GM23338 (cell line): ENCODE measurements at regions not wholly inside any gene's neighbourhood (a gene's known extent, or its start where the extent isn't known, plus 50 kb on each side); places are given as distances from the start of the nearest gene placed in this dataset.

Experiments
- ATAC-seq: fragments of 200-7000 bp; cut with Tn5 transposase; 3 replicates; pipeline ENCODE4 v1.9.1; 2020
- DNase-seq: peaks from one replicate; pipeline ENCODE4 v3.0.0-alpha.2; 2015; ENCODE audit warnings: low spot score
- H2AFZ ChIP-seq: fragments of 200-600 bp; sonication (generic); 2 replicates; pipeline ENCODE4 v1.8.0; 2016; ENCODE audit warnings: antibody characterized with exemption, mild to moderate bottlenecking, moderate library complexity
- H3F3A ChIP-seq: fragments of 200-600 bp; sonication (generic); replicated peaks from 2 replicates; pipeline ENCODE4 v1.8.0; 2017; ENCODE audit warnings: antibody characterized with exemption, mixed run types, low read depth
- H3K27ac ChIP-seq: fragments of 200-600 bp; sonication (generic); 2 replicates; pipeline ENCODE4 v1.6.1; 2016; ENCODE audit warnings: low read depth
- H3K27me3 ChIP-seq: fragments of 200-600 bp; sonication (generic); 2 replicates; pipeline ENCODE4 v1.8.0; 2016; ENCODE audit warnings: mild to moderate bottlenecking, mixed run types, moderate library complexity; ENCODE audit not compliant: insufficient read depth
- H3K36me3 ChIP-seq: fragments of 200-600 bp; sonication (generic); 2 replicates; pipeline ENCODE4 v1.8.0; 2016; ENCODE audit warnings: mild to moderate bottlenecking; ENCODE audit not compliant: insufficient read depth
- H3K4me1 ChIP-seq: fragments of 200-600 bp; sonication (generic); 2 replicates; pipeline ENCODE4 v1.8.0; 2016; ENCODE audit warnings: mild to moderate bottlenecking, moderate library complexity; ENCODE audit not compliant: insufficient read depth
- H3K4me2 ChIP-seq: fragments of 200-600 bp; sonication (generic); 2 replicates; pipeline ENCODE4 v1.7.1; 2017; ENCODE audit warnings: mixed run types
- H3K4me3 ChIP-seq: fragments of 200-600 bp; sonication (generic); 2 replicates; pipeline ENCODE4 v1.6.1; 2016; ENCODE audit warnings: mixed run types
- H3K79me2 ChIP-seq: fragments of 200-600 bp; sonication (generic); replicated peaks from 2 replicates; pipeline ENCODE4 v1.8.0; 2017; ENCODE audit warnings: mild to moderate bottlenecking; ENCODE audit not compliant: insufficient read depth
- H3K9me2 ChIP-seq: fragments of 200-600 bp; sonication (generic); 2 replicates; pipeline ENCODE4 v1.8.0; 2017; ENCODE audit not compliant: insufficient read depth
- H4K20me1 ChIP-seq: fragments of 200-600 bp; sonication (generic); replicated peaks from 2 replicates; pipeline ENCODE4 v1.8.0; 2017; ENCODE audit warnings: mild to moderate bottlenecking; ENCODE audit not compliant: insufficient read depth
- H3K27ac Mint-ChIP-seq: 2 replicates; pipeline ENCODE4 v1.8.0; 2020; ENCODE audit warnings: inconsistent platforms, mild to moderate bottlenecking, moderate library complexity, mixed read lengths
- H3K27me3 Mint-ChIP-seq: 3 replicates; pipeline ENCODE4 v1.8.0; 2022; ENCODE audit warnings: low read depth, mild to moderate bottlenecking, moderate library complexity, mixed read lengths, inconsistent platforms; ENCODE audit not compliant: insufficient read depth, poor library complexity
- H3K36me3 Mint-ChIP-seq: 3 replicates; pipeline ENCODE4 v1.8.0; 2021; ENCODE audit warnings: low read depth, mild to moderate bottlenecking, inconsistent platforms, moderate library complexity, mixed read lengths
- H3K4me1 Mint-ChIP-seq: 3 replicates; pipeline ENCODE4 v1.8.0; 2020; ENCODE audit warnings: mild to moderate bottlenecking, inconsistent platforms, mixed read lengths
- H3K4me3 Mint-ChIP-seq: 3 replicates; pipeline ENCODE4 v1.8.0; 2021; ENCODE audit warnings: moderate library complexity, mild to moderate bottlenecking, inconsistent platforms, mixed read lengths
- H3K9me3 Mint-ChIP-seq: 3 replicates; pipeline ENCODE4 v1.8.0; 2020; ENCODE audit warnings: moderate library complexity, mild to moderate bottlenecking, inconsistent platforms, mixed read lengths
- CREB1 ChIP-seq: fragments of 250-450 bp; sonication (Bioruptor Pico); IDR thresholded peaks from 2 replicates; pipeline ENCODE4 v1.5.0; 2020; ENCODE audit warnings: low read depth, mild to moderate bottlenecking, moderate library complexity
- CTCF ChIP-seq, 2 experiments: fragments of 200-600 bp in 1 of 2; sonication (generic) in 1 of 2; conservative IDR thresholded peaks; 2 replicates each; pipeline versions ENCODE4 v1.5.1 to v1.6.1; 2016 to 2017; ENCODE audit warnings: antibody characterized with exemption in 2 of 2, low read depth in 2 of 2, mild to moderate bottlenecking in 2 of 2, moderate library complexity in 1 of 2
- ETS1 ChIP-seq: IDR thresholded peaks from 2 replicates; pipeline ENCODE4 v1.6.1; 2016; ENCODE audit warnings: antibody characterized with exemption
- EZH2 ChIP-seq: fragments of 200-600 bp; sonication (generic); IDR thresholded peaks from one replicate; pipeline ENCODE4 v1.8.0; 2017; ENCODE audit warnings: antibody characterized with exemption, mild to moderate bottlenecking, low read depth; ENCODE audit not compliant: unreplicated experiment
- EZH2phosphoT487 ChIP-seq: fragments of 200-600 bp; sonication (generic); IDR thresholded peaks from one replicate; pipeline ENCODE4 v1.8.1; 2018; ENCODE audit warnings: antibody characterized with exemption; ENCODE audit not compliant: unreplicated experiment
- JUNB ChIP-seq: IDR thresholded peaks from one replicate; pipeline ENCODE4 v1.6.1; 2016; ENCODE audit warnings: antibody characterized with exemption; ENCODE audit not compliant: unreplicated experiment
- NANOG ChIP-seq: IDR thresholded peaks from 2 replicates; pipeline ENCODE4 v1.6.1; 2016; ENCODE audit warnings: antibody characterized with exemption, borderline replicate concordance
- POLR2AphosphoS5 ChIP-seq: IDR thresholded peaks from 2 replicates; pipeline ENCODE4 v1.6.1; 2016; ENCODE audit warnings: antibody characterized with exemption, low read depth
- REST ChIP-seq: IDR thresholded peaks from one replicate; pipeline ENCODE4 v1.6.1; 2018; ENCODE audit warnings: antibody characterized with exemption; ENCODE audit not compliant: unreplicated experiment
- STAT1 ChIP-seq: IDR thresholded peaks from one replicate; pipeline ENCODE4 v1.6.1; 2016; ENCODE audit warnings: antibody characterized with exemption; ENCODE audit not compliant: unreplicated experiment
- ZNF114 ChIP-seq: fragments of 250-450 bp; sonication (Bioruptor Pico); IDR thresholded peaks from 2 replicates; pipeline ENCODE4 v1.5.0; 2020; ENCODE audit warnings: mild to moderate bottlenecking, moderate library complexity
- ZNF331 ChIP-seq: fragments of 250-450 bp; sonication (Bioruptor Pico); IDR thresholded peaks from 2 replicates; pipeline ENCODE4 v1.5.0; 2020; ENCODE audit warnings: low read depth, mild to moderate bottlenecking, moderate library complexity
- ZNF462 ChIP-seq: fragments of 250-450 bp; sonication (Bioruptor Pico); IDR thresholded peaks from 2 replicates; pipeline ENCODE4 v1.5.0; 2020; ENCODE audit warnings: mild to moderate bottlenecking, moderate library complexity

GRCh38 chr13:55073000-55073399 is 2044.4 kb downstream of the OLFM4 start:
- Histone ChIP-seq H3K4me2 (no peak overlapping the region), H4K20me1 (no peaks in the 10 kb centered on the region), H3K4me1 (no peaks in the 10 kb centered on the region), H3K79me2 (no peaks in the 10 kb centered on the region), H3K9me2 (no peaks in the 10 kb centered on the region), H3K4me3 (no peak overlapping the region), H3F3A (no peaks in the 10 kb centered on the region), H3K27ac (no peak overlapping the region), H3K27me3 (no peaks in the 10 kb centered on the region), H2AFZ (0 out of 2 replicates have a peak overlapping the region, but pooled peaks have one; percentile 25), H3K36me3 (no peaks in the 10 kb centered on the region)
- TF ChIP-seq POLR2AphosphoS5 (no peak), ZNF114 (CRISPR knock-in tag) (no peak), NANOG (no peak), EZH2phosphoT487 (no peak), CTCF (conservative IDR thresholded peaks at IDR 0.05; ENCODE audit: low read depth in 2 of 2) (no peak), STAT1 (no peak), EZH2 (no peak), CREB1 (CRISPR knock-in tag) (no peak), ZNF462 (CRISPR knock-in tag) (no peak), JUNB (no peak), REST (no peak), ZNF331 (CRISPR knock-in tag) (no peak), ETS1 (no peak)
- Mint-ChIP-seq H3K36me3 (no peaks in the 10 kb centered on the region; the same call in 2 of the 3 replicates), H3K4me1 (no peaks in the 10 kb centered on the region), H3K27me3 (no peaks in the 10 kb centered on the region), H3K9me3 (no peaks in the 10 kb centered on the region), H3K27ac (no peak overlapping the region), H3K4me3 (no peak overlapping the region)
- no peak; the same call in 2 of the 3 replicates for ATAC-seq
- no peak for DNase-seq
